ENCODE measurements at regions not wholly inside any gene's neighbourhood (a gene's known extent, or its start where the extent isn't known, plus 50 kb on each side); places are given as distances from the start of the nearest gene placed in this dataset.

GRCh38 chr12:114274131-114274530 is 131.8 kb downstream of the TBX5 start:
- TF ChIP-seq, protein P1, sequence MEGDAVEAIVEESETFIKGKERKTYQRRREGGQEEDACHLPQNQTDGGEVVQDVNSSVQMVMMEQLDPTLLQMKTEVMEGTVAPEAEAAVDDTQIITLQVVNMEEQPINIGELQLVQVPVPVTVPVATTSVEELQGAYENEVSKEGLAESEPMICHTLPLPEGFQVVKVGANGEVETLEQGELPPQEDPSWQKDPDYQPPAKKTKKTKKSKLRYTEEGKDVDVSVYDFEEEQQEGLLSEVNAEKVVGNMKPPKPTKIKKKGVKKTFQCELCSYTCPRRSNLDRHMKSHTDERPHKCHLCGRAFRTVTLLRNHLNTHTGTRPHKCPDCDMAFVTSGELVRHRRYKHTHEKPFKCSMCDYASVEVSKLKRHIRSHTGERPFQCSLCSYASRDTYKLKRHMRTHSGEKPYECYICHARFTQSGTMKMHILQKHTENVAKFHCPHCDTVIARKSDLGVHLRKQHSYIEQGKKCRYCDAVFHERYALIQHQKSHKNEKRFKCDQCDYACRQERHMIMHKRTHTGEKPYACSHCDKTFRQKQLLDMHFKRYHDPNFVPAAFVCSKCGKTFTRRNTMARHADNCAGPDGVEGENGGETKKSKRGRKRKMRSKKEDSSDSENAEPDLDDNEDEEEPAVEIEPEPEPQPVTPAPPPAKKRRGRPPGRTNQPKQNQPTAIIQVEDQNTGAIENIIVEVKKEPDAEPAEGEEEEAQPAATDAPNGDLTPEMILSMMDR (IDR thresholded peaks at IDR 0.05; ENCODE audit: borderline replicate concordance, control extremely low read depth, extremely low read depth, insufficient read depth, missing control alignments): no peak
- DNase-seq (ENCODE audit: low spot score): no peak
- in situ Hi-C loops (cut with MboI; ENCODE audit: low sequenced_read_pairs, unreplicated experiment): no loop called here

GRCh38 chr12:114272605-114273004 is 133.3 kb downstream of the TBX5 start:
- in situ Hi-C loops (cut with MboI; ENCODE audit: low sequenced_read_pairs, unreplicated experiment): no loop called here
- no peak for DNase-seq (ENCODE audit: low spot score)
- TF ChIP-seq, protein P1 (IDR thresholded peaks at IDR 0.05; ENCODE audit: borderline replicate concordance, control extremely low read depth, extremely low read depth, insufficient read depth, missing control alignments): no peak

DNA sequence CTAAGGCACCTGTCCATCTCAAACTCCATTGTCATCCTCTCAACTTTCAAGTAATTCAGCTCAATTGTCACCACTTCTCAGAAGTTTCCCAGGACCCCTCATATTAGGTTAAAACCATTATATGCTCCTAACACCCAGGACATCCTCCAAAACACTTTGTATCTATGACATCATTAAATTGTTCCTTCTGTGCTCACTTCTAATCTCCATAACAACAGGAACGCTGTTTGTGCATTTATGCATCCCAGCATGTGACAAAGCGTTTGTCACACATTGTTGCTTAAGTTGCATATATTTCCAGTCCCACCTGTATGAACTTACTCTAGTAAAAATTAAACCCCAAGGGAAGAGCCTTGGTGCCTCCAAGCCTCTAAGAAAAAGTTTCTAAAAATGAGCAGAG is 133.9 kb downstream of the TBX5 start:
- DNase-seq (ENCODE audit: low spot score): no peak
- in situ Hi-C loops (cut with MboI; ENCODE audit: low sequenced_read_pairs, unreplicated experiment): no loop called here
- TF ChIP-seq, protein P1 (IDR thresholded peaks at IDR 0.05; ENCODE audit: borderline replicate concordance, control extremely low read depth, extremely low read depth, insufficient read depth, missing control alignments): no peak

GRCh38 chr12:114269153-114269552 is 136.8 kb downstream of the TBX5 start:
- in situ Hi-C loops (cut with MboI; ENCODE audit: low sequenced_read_pairs, unreplicated experiment): no loop called here
- TF ChIP-seq, protein P1 (IDR thresholded peaks at IDR 0.05; ENCODE audit: borderline replicate concordance, control extremely low read depth, extremely low read depth, insufficient read depth, missing control alignments): no peak
- DNase-seq (ENCODE audit: low spot score): no peak

GRCh38 chr12:114266536-114266935 is 139.4 kb downstream of the TBX5 start:
- DNase-seq (ENCODE audit: low spot score): no peak
- in situ Hi-C loops (cut with MboI; ENCODE audit: low sequenced_read_pairs, unreplicated experiment): no loop called here

GRCh38 chr12:114265036-114265435 is 140.9 kb downstream of the TBX5 start:
- in situ Hi-C loops (cut with MboI; ENCODE audit: low sequenced_read_pairs, unreplicated experiment): no loop called here
- no peak for DNase-seq (ENCODE audit: low spot score)
- TF ChIP-seq, protein P1 (IDR thresholded peaks at IDR 0.05; ENCODE audit: borderline replicate concordance, control extremely low read depth, extremely low read depth, insufficient read depth, missing control alignments): no peak

More at GRCh38 chr12:114266536-114266935, 139.4 kb downstream of the TBX5 start:
- TF ChIP-seq, protein P1 (IDR thresholded peaks at IDR 0.05; ENCODE audit: borderline replicate concordance, control extremely low read depth, extremely low read depth, insufficient read depth, missing control alignments): no peak
